ENCODE measurements at regions not wholly inside any gene's neighbourhood (a gene's known extent, or its start where the extent isn't known, plus 50 kb on each side); places are given as distances from the start of the nearest gene placed in this dataset.

DNA sequence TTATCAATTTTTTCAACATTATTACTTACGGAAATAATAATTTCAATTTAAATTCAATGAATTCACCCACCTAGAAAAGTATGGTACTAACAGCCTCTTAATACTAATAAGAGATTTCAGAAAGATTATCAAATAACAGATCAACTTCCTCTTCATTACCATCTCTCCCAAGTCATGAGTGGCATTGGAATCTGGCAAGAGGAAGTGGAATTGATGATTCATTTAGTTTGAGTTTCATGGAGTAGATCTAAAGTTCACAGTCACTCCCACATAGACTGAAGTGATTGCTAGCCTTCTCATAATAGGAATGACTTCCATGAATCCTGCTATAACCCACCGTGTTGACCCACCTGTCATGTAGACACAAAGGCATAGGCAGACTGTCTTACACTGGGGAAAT lies 77.7 kb upstream of the WDR75 start:
- Histone ChIP-seq H3K4me3 (no peak overlapping the region), H3K9me3 (no peaks in the 10 kb centered on the region), H3K27ac (no peak overlapping the region), H3K27me3 (no peaks in the 10 kb centered on the region), H3K36me3 (no peaks in the 10 kb centered on the region), H3K4me1 (no peaks in the 10 kb centered on the region)
- DNase-seq = no peak
- WGBS, 2 donors = 75 to 94% methylated on average over 2 of the region's 2 CpGs
- no peak for TF ChIP-seq CTCF (IDR thresholded peaks at IDR 0.05)
- TF ChIP-seq POLR2A (IDR thresholded peaks at IDR 0.05) = no peak
- intact Hi-C loops (cut with DNase I) = no loop called here

DNA sequence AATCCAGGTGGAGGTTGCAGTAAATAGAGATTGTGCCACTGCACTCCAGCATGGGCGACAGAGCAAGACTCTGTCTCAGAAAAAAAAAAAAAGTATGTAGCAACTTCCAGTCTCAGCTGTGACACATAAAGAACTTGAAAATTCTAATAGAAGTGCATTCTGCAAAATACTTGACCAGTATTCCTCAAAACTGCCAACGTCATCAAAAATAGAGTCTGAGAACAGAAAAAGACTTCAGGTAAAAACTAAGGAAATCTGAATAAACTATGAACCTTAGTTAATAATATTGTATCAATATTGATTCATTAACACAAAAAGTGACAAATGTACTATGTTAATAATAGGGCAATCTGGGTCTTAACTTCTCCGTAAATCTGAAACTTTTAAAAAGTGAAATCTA lies 76.7 kb upstream of the WDR75 start:
- WGBS, 2 donors = 87 to 91% methylated on average over 3 of the region's 3 CpGs

DNA sequence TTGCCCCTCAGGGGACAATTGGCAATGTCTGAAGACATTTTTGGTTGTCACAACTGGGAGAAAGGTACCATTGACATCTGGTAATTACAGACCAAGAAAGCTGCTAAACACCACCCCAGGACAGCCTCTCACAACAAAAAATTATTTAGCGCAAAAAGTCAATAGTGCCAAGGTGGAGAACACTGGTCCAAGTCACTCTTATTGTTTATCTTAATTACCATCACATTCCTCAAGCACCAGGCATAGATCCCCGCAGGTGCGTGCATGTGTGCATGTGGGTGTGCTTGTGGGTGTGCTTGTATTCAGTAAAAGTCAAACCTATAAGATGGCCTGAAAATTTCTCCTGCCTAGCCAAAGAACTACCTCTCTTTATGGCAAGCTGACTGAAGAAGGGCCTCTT lies 74.9 kb upstream of the WDR75 start:
- Histone ChIP-seq H3K36me3 (no peaks in the 10 kb centered on the region), H3K4me3 (no peak overlapping the region), H3K27ac (no peak overlapping the region), H3K4me1 (no peaks in the 10 kb centered on the region), H3K27me3 (no peaks in the 10 kb centered on the region), H3K9me3 (no peaks in the 10 kb centered on the region)
- no peak for TF ChIP-seq POLR2A (IDR thresholded peaks at IDR 0.05)
- TF ChIP-seq CTCF (IDR thresholded peaks at IDR 0.05) = no peak
- no peak for DNase-seq
- 80 to 93% methylated on average over 3 of the region's 3 CpGs for WGBS, 2 donors
- intact Hi-C loops (cut with DNase I) = no loop called here

More for the DNA sequence above, 76.7 kb upstream of the WDR75 start:
- no peak for DNase-seq
- Histone ChIP-seq H3K27me3 (no peaks in the 10 kb centered on the region), H3K4me1 (no peaks in the 10 kb centered on the region), H3K9me3 (no peaks in the 10 kb centered on the region), H3K4me3 (no peak overlapping the region), H3K36me3 (no peaks in the 10 kb centered on the region), H3K27ac (no peak overlapping the region)
- TF ChIP-seq POLR2A (IDR thresholded peaks at IDR 0.05) (no peak), CTCF (IDR thresholded peaks at IDR 0.05) (no peak)
- intact Hi-C loops (cut with DNase I) = no loop called here

GRCh38 chr2:189367343-189367742 lies 73.9 kb upstream of the WDR75 start:
- Histone ChIP-seq H3K4me1 (no peaks in the 10 kb centered on the region), H3K36me3 (no peaks in the 10 kb centered on the region), H3K27me3 (no peaks in the 10 kb centered on the region), H3K27ac (no peak overlapping the region), H3K4me3 (no peak overlapping the region), H3K9me3 (no peaks in the 10 kb centered on the region)
- intact Hi-C loops (cut with DNase I) = no loop called here
- no peak for DNase-seq
- TF ChIP-seq CTCF (IDR thresholded peaks at IDR 0.05) (no peak), POLR2A (IDR thresholded peaks at IDR 0.05) (no peak)
- WGBS, 2 donors = 58 to 61% methylated on average over 2 of the region's 2 CpGs

GRCh38 chr2:189369566-189369965 lies 71.7 kb upstream of the WDR75 start:
- intact Hi-C loops (cut with DNase I) = no loop called here
- Histone ChIP-seq H3K9me3 (no peaks in the 10 kb centered on the region), H3K27me3 (no peaks in the 10 kb centered on the region), H3K27ac (no peak overlapping the region), H3K36me3 (no peaks in the 10 kb centered on the region), H3K4me3 (no peak overlapping the region), H3K4me1 (no peaks in the 10 kb centered on the region)
- no peak for DNase-seq
- 35 to 46% methylated on average over 3 of the region's 3 CpGs for WGBS, 2 donors
- TF ChIP-seq CTCF (IDR thresholded peaks at IDR 0.05) (no peak), POLR2A (IDR thresholded peaks at IDR 0.05) (no peak)

Measured in esophagus squamous epithelium (tissue), 5 donors.